Stomach (tissue), 8 donors: ENCODE measurements at regions not wholly inside any gene's neighbourhood (a gene's known extent, or its start where the extent isn't known, plus 50 kb on each side); places are given as distances from the start of the nearest gene placed in this dataset.
A peak's percentile ranks its signal among the peaks of the same experiment; 100 is the strongest.
"Not testable (repeated sequence)": the region's sequence is repeated elsewhere in the genome, so short reads cannot be mapped to it uniquely, and the experiment has no call there.

Experiments
- DNase-seq, 2 donors: peaks; one replicate each; pipeline versions ENCODE4 v3.0.0 to v3.0.0-alpha.2; 2013 to 2019
- H3K27ac ChIP-seq, 5 donors: fragments of 200-600 bp in 4 of 5; sonication (generic) in 4 of 5; one replicate each; pipeline ENCODE4 v1.5.1; 2013 to 2019; ENCODE audit warnings: mild to moderate bottlenecking in 1 of 5, moderate library complexity in 1 of 5
- H3K27me3 ChIP-seq, 3 donors: fragments of 200-600 bp; sonication (generic); one replicate each; pipeline ENCODE4 v1.5.1; 2017 to 2019; ENCODE audit warnings: mixed run types in 1 of 3
- H3K36me3 ChIP-seq, 4 donors: fragments of 200-600 bp; sonication (generic); 1 replicate in 3 of 4; 2 replicates in 1 of 4; pipeline ENCODE4 v1.5.1; 2016 to 2019
- H3K4me1 ChIP-seq, 4 donors: fragments of 200-600 bp; sonication (generic); one replicate each; pipeline ENCODE4 v1.5.1; 2016 to 2019
- H3K4me3 ChIP-seq, 4 donors: fragments of 200-600 bp; sonication (generic) in 3 of 4; one replicate each; pipeline ENCODE4 v1.5.1; 2016 to 2019; ENCODE audit warnings: mild to moderate bottlenecking in 1 of 4
- H3K9me3 ChIP-seq, 4 donors: fragments of 200-600 bp; sonication (generic); one replicate each; pipeline ENCODE4 v1.5.1; 2016 to 2019
- CTCF ChIP-seq, 7 experiments: fragments of 450-650 bp in 4 of 7; fragments of 200-600 bp in 3 of 7; sonication (generic) in 3 of 7; IDR thresholded peaks; one replicate each; pipeline ENCODE4 v1.5.1; 2016 to 2019; ENCODE audit warnings: antibody characterized with exemption in 7 of 7, control low read depth in 2 of 7, mild to moderate bottlenecking in 1 of 7
- EP300 ChIP-seq: sonication (generic); formaldehyde crosslinking; IDR thresholded peaks from one replicate; pipeline ENCODE4 v1.6.1; 2017; ENCODE audit warnings: antibody characterized with exemption
- POLR2A ChIP-seq, 4 donors: fragments of 450-650 bp; IDR thresholded peaks; one replicate each; pipeline ENCODE4 v1.6.1; 2016; ENCODE audit warnings: antibody characterized with exemption in 4 of 4, control low read depth in 2 of 4, mild to moderate bottlenecking in 1 of 4, moderate library complexity in 1 of 4
- POLR2AphosphoS5 ChIP-seq, 3 donors: sonication (generic); formaldehyde crosslinking; IDR thresholded peaks; one replicate each; pipeline ENCODE4 v1.6.1; 2016; ENCODE audit warnings: antibody characterized with exemption in 3 of 3
- WGBS, 5 donors: extraction: QIAGEN DNeasy Blood & Tissue Kit in 3 of 5; methylation state at CpG; one replicate each; pipeline versions ENCODE4 v1.1.5 to v1.1.7; 2013 to 2018; 5-methylcytosine and 5-hydroxymethylcytosine counted together
- intact Hi-C: fragments of 100-400 bp; cut with DNase I; formaldehyde crosslinking; loops from one replicate; pipeline ENCODE4 v1.15.1; 2023; ENCODE audit warnings: low total_unique reads
- donor health status: healthy with polysubstance abuse.
- donor health status: Bipolar disorder and iron deficiency.
- donor health status: healthy.

- no peak overlapping the region for H3K27ac ChIP-seq
- peak in 1 of 2 donors; percentile 46 for DNase-seq
- no peaks in the 10 kb centered on the region for H3K36me3 ChIP-seq
- peak overlapping the region; percentile 43 to 58 (median 52) for H3K4me3 ChIP-seq
- WGBS, 5 donors, result 1 to 4% (median 2%) methylated on average over 41 to 49 of the region's 49 CpGs
- intact Hi-C loops, result no loop called here
- H3K4me1 ChIP-seq, result peaks cover 16 to 45% (median 44%) of the 10 kb centered on the region in 4 donors
- H3K9me3 ChIP-seq, result no peaks in the 10 kb centered on the region
- peaks cover 5 to 77% (median 61%) of the 10 kb centered on the region in 3 donors for H3K27me3 ChIP-seq
- TF ChIP-seq EP300 (no peak), POLR2AphosphoS5 (IDR thresholded peaks at IDR 0.05) (no peak), POLR2A (IDR thresholded peaks at IDR 0.05) (no peak), CTCF (IDR thresholded peaks at IDR 0.05) (no peak)
These were observed 411.8 kb upstream of the ESRRG start for GRCh38 chr1:217134857-217135568.

GRCh38 chr1:217133958-217134856 lies 411.0 kb upstream of the ESRRG start:
- WGBS, 5 donors, result 7 to 17% (median 10%) methylated on average over 43 to 53 of the region's 53 CpGs
- no peak overlapping the region for H3K27ac ChIP-seq
- intact Hi-C loops, result no loop called here
- peak in 1 of 2 donors; percentile 68 for DNase-seq
- peak overlapping the region; percentile 43 to 58 (median 52) for H3K4me3 ChIP-seq
- TF ChIP-seq EP300, result no peak
- no peak for TF ChIP-seq POLR2A (IDR thresholded peaks at IDR 0.05)
- TF ChIP-seq CTCF (IDR thresholded peaks at IDR 0.05), result no peak
- no peak for TF ChIP-seq POLR2AphosphoS5 (IDR thresholded peaks at IDR 0.05)
- H3K36me3 ChIP-seq, result no peaks in the 10 kb centered on the region
- H3K9me3 ChIP-seq, result no peaks in the 10 kb centered on the region
- H3K27me3 ChIP-seq, result peaks cover 5 to 69% (median 56%) of the 10 kb centered on the region in 3 donors
- peaks cover 16 to 45% (median 44%) of the 10 kb centered on the region in 4 donors for H3K4me1 ChIP-seq

GRCh38 chr1:217133092-217133491 lies 409.9 kb upstream of the ESRRG start:
- intact Hi-C loops, result no loop called here
- no peaks in the 10 kb centered on the region for H3K36me3 ChIP-seq
- 82 to 94% (median 91%) methylated on average over 20 of the region's 20 CpGs for WGBS, 5 donors
- TF ChIP-seq POLR2A (IDR thresholded peaks at IDR 0.05), result no peak
- no peak for TF ChIP-seq EP300
- TF ChIP-seq POLR2AphosphoS5 (IDR thresholded peaks at IDR 0.05), result no peak
- TF ChIP-seq CTCF (IDR thresholded peaks at IDR 0.05), result no peak
- no peaks in the 10 kb centered on the region for H3K9me3 ChIP-seq
- H3K27me3 ChIP-seq, result peaks cover 5 to 58% (median 45%) of the 10 kb centered on the region in 3 donors
- DNase-seq, result no peak
- H3K4me3 ChIP-seq, result no peak overlapping the region
- H3K4me1 ChIP-seq, result peaks cover 16 to 41% (median 39%) of the 10 kb centered on the region in 4 donors
- no peak overlapping the region for H3K27ac ChIP-seq

- H3K4me1 ChIP-seq, H3K36me3 ChIP-seq, H3K27ac ChIP-seq, H3K27me3 ChIP-seq, H3K9me3 ChIP-seq, H3K4me3 ChIP-seq, DNase-seq, intact Hi-C loops: not testable (repeated sequence)
- WGBS, 5 donors, result 70 to 92% (median 92%) methylated on average over 1 of the region's 1 CpG
These were observed 400.1 kb upstream of the ESRRG start for GRCh38 chr1:217123340-217123739.
